Pancreas (tissue), 10 donors: ENCODE measurements at regions not wholly inside any gene's neighbourhood (a gene's known extent, or its start where the extent isn't known, plus 50 kb on each side); places are given as distances from the start of the nearest gene placed in this dataset.
A peak's percentile ranks its signal among the peaks of the same experiment; 100 is the strongest.

Experiments
- ATAC-seq, 4 donors: fragments of 200-7000 bp; cut with Tn5 transposase; one replicate each; pipeline versions ENCODE4 v1.8.0 to v1.9.1; 2020; ENCODE audit warnings: mild to moderate bottlenecking in 4 of 4, moderate library complexity in 4 of 4
- DNase-seq, 6 donors: peaks; one replicate each; pipeline ENCODE4 v3.0.0-alpha.2; 2020
- FAIRE-seq: peaks from 2 replicates; lab custom pipeline; 2012; peaks lifted over from hg19 to GRCh38; lab: Jason Lieb, UNC
- H3K27ac ChIP-seq, 4 donors: fragments of 200-600 bp; sonication (generic); 1 replicate in 3 of 4; 2 replicates in 1 of 4; pipeline versions ENCODE4 v1.5.0 to v1.8.0; 2020
- H3K27me3 ChIP-seq, 4 donors: fragments of 200-600 bp; one replicate each; pipeline ENCODE4 v1.8.0; 2021
- H3K36me3 ChIP-seq, 3 donors: fragments of 200-600 bp; sonication (generic) in 1 of 3; one replicate each; pipeline versions ENCODE4 v1.5.0 to v1.8.0; 2020 to 2021
- H3K4me1 ChIP-seq, 3 donors: fragments of 200-600 bp; one replicate each; pipeline ENCODE4 v1.8.0; 2021
- H3K4me3 ChIP-seq, 4 donors: fragments of 200-600 bp; sonication (generic) in 2 of 4; one replicate each; pipeline versions ENCODE4 v1.5.0 to v1.8.0; 2020 to 2021
- H3K9me3 ChIP-seq, 4 donors: fragments of 200-600 bp; one replicate each; pipeline ENCODE4 v1.8.0; 2021
- WGBS, 2 donors: extraction: QIAGEN DNeasy Blood & Tissue Kit; methylation state at CpG; one replicate each; pipeline ENCODE4 v1.1.7; 2013; 5-methylcytosine and 5-hydroxymethylcytosine counted together
- intact Hi-C, 3 donors: fragments of 100-400 bp; cut with DNase I; formaldehyde crosslinking; loops; one replicate each; pipeline versions ENCODE4 v1.11.1 to v1.14.2; 2022
- TF ChIP-seq, protein P1 (sequence below), 4 donors: fragments of 200-600 bp; sonication (generic) in 3 of 4; IDR thresholded peaks; one replicate each; pipeline versions ENCODE4 v1.5.0 to v1.8.0; 2021; ENCODE audit warnings: antibody characterized with exemption in 4 of 4
- donor health status: healthy with polysubstance abuse.
- donor health status: DM: no; HTN: no; CAD: no; lungs with moderate emphysema.
- donor health status: DM: no; HTN: no; CAD: no.
- donor health status: control.
- donor health status: control.
- donor health status: Bipolar disorder and iron deficiency.
- donor health status: DM: yes; HTN: yes; CAD: no.
- donor health status: DM: no; HTN: no; CAD: no.
- donor health status: DM: no; HTN: no; CAD: no.
- donor health status: DM: yes; HTN: yes; CAD: no.

DNA sequence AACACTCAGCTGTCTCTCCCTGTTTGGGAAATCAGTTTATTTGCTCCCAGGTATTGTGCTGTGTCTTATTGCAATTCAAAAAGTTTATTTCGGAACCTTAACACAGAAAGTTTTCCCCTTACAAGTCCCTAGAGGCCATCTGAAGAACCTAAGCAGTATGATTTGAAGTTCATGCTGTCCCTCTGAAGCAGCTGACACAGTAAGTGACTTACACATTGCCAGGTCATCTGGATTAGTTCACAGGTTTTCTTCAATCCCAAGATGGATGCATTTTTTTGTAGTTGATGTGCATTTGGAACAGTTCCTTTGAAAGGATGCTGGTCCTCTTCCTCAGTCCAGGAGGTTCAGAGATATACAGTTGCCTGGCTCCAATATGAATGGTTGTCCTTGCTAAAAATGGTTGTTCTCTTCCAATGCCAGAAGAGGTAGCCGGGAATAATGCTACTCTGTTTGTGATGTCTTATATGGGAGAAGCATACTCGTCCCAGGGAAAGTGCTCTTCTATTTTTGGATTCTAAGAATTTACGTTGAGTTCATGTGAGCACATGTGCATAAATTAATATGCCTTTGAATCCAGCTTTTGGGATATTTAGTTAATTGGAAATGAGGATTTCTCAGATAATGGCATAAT is 183.5 kb upstream of the PHYHIPL start:
- ATAC-seq (no peak), DNase-seq (no peak), FAIRE-seq (no peak)
- Histone ChIP-seq H3K27me3 (no peaks in the 10 kb centered on the region), H3K36me3 (no peaks in the 10 kb centered on the region), H3K4me1 (peaks cover 10 to 32% (median 12%) of the 10 kb centered on the region in 3 donors), H3K27ac (no peak overlapping the region), H3K4me3 (no peak overlapping the region), H3K9me3 (no peaks in the 10 kb centered on the region)
- intact Hi-C loops, result no loop called here
- TF ChIP-seq, protein P1, sequence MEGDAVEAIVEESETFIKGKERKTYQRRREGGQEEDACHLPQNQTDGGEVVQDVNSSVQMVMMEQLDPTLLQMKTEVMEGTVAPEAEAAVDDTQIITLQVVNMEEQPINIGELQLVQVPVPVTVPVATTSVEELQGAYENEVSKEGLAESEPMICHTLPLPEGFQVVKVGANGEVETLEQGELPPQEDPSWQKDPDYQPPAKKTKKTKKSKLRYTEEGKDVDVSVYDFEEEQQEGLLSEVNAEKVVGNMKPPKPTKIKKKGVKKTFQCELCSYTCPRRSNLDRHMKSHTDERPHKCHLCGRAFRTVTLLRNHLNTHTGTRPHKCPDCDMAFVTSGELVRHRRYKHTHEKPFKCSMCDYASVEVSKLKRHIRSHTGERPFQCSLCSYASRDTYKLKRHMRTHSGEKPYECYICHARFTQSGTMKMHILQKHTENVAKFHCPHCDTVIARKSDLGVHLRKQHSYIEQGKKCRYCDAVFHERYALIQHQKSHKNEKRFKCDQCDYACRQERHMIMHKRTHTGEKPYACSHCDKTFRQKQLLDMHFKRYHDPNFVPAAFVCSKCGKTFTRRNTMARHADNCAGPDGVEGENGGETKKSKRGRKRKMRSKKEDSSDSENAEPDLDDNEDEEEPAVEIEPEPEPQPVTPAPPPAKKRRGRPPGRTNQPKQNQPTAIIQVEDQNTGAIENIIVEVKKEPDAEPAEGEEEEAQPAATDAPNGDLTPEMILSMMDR (IDR thresholded peaks at IDR 0.05), result no peak
- WGBS, 2 donors, result 86 to 89% methylated on average over 4 of the region's 4 CpGs

DNA sequence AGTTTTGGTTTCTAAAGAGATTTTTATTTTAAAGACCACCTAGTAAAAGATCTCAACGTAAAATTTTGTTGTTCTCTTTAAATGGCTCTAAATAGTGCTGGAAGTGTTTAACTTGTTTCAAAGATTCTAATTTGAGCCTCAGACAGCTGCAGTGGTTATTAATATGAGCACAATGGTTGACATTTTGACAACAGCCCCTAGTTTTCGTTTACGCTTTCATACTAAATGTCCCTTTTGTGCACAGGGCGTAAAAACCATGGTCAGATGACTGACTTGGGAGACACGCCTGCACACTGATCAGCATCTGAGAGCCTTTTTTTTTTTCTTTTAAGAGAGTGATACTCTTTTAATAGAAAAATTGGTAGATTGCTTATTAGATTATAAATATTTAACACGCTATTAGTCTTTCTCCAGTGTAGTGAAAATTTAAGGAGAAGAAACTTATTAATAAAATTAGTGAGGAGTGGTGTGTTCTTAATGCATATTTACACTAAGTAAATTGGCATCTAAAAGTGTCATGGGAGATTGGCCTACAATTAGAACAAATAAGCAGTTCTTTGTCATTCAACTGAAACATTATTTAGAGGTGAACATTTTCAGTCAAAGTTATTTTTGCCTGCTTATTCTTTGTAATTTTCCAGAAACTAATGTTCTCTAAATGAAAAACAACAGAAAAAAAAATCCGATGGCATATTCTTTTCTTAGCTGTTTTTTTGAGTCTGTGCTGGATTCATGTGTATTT is 182.8 kb upstream of the PHYHIPL start:
- Histone ChIP-seq H3K36me3 (no peaks in the 10 kb centered on the region), H3K9me3 (no peaks in the 10 kb centered on the region), H3K27ac (no peak overlapping the region), H3K4me1 (peaks cover 10 to 32% (median 12%) of the 10 kb centered on the region in 3 donors), H3K27me3 (no peaks in the 10 kb centered on the region), H3K4me3 (no peak overlapping the region)
- WGBS, 2 donors, result 71 to 72% methylated on average over 7 of the region's 7 CpGs
- DNase-seq (no peak), FAIRE-seq (no peak), ATAC-seq (no peak)
- intact Hi-C loops, result no loop called here
- TF ChIP-seq, protein P1 (IDR thresholded peaks at IDR 0.05), result no peak

GRCh38 chr10:58994226-58995057 is 182.0 kb upstream of the PHYHIPL start:
- Histone ChIP-seq H3K27me3 (no peaks in the 10 kb centered on the region), H3K9me3 (no peaks in the 10 kb centered on the region), H3K36me3 (no peaks in the 10 kb centered on the region), H3K27ac (peak overlapping the region in 1 of 4 donors; percentile 11), H3K4me3 (no peak overlapping the region), H3K4me1 (peaks cover 10 to 38% (median 12%) of the 10 kb centered on the region in 3 donors)
- no peak for FAIRE-seq
- intact Hi-C loops, result no loop called here
- WGBS, 2 donors, result 15 to 18% methylated on average over 4 of the region's 4 CpGs
- DNase-seq, result no peak
- TF ChIP-seq, protein P1 (IDR thresholded peaks at IDR 0.05), result no peak
- peak; percentile 52 to 87 (median 72) for ATAC-seq

DNA sequence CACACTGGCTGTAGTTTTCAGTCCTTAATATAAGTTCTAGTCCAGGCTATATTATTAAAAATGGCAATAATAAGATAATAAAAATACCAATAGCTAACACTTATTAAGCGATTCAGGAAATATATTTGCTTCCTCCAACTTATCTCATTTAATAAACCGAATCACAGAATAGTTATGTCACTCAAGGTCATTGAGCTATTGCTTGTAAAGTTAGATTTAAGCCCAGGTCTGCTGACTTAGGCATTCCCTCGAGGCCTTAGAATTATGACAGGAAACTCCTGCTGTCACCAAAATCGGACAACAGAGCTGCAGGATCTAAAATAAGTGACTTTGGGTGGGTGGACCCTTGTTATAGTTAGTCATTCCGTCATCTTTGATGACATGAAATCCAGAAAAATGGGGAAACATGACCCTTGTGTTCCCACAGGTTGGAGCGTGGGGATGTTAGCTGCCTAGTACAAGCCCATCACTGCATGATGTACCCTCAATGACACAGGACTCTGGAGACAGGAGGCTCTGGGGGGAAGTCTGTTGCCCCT is 181.3 kb upstream of the PHYHIPL start:
- Histone ChIP-seq H3K27ac (peak overlapping the region in 1 of 4 donors; percentile 11), H3K9me3 (no peaks in the 10 kb centered on the region), H3K4me1 (peaks cover 10 to 40% (median 12%) of the 10 kb centered on the region in 3 donors), H3K27me3 (no peaks in the 10 kb centered on the region), H3K36me3 (no peaks in the 10 kb centered on the region), H3K4me3 (no peak overlapping the region)
- no peak for FAIRE-seq
- 43 to 44% methylated on average over 6 of the region's 6 CpGs for WGBS, 2 donors
- DNase-seq, result no peak
- ATAC-seq, result peak in 3 of 4 donors; percentile 52 to 56 (median 55)
- TF ChIP-seq, protein P1 (IDR thresholded peaks at IDR 0.05), result no peak
- intact Hi-C loops, result no loop called here
